ENCODE measurements at regions not wholly inside any gene's neighbourhood (a gene's known extent, or its start where the extent isn't known, plus 50 kb on each side); places are given as distances from the start of the nearest gene placed in this dataset.

DNA sequence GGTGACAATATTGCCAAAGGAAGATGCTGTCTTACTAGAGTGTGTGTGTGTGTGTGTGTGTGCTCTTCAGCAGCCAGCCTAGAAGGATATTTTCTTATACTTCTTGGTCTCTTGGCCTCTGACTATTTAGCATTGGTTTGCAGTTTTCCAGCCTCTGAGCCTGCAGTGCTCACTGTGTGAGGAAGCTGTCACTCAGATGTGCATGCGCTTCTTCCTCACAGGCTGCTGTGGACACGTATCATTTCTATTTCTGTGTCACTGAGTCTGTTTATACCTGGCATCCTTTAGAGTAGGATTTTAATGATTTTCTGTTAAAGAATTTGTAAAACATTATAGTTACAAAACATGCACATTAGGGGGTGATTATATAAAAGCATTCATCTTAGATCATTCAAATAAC is 83.3 kb downstream of the ALDH8A1 start:
- no peak for TF ChIP-seq POLR2A (IDR thresholded peaks at IDR 0.05)
- TF ChIP-seq, protein P1, sequence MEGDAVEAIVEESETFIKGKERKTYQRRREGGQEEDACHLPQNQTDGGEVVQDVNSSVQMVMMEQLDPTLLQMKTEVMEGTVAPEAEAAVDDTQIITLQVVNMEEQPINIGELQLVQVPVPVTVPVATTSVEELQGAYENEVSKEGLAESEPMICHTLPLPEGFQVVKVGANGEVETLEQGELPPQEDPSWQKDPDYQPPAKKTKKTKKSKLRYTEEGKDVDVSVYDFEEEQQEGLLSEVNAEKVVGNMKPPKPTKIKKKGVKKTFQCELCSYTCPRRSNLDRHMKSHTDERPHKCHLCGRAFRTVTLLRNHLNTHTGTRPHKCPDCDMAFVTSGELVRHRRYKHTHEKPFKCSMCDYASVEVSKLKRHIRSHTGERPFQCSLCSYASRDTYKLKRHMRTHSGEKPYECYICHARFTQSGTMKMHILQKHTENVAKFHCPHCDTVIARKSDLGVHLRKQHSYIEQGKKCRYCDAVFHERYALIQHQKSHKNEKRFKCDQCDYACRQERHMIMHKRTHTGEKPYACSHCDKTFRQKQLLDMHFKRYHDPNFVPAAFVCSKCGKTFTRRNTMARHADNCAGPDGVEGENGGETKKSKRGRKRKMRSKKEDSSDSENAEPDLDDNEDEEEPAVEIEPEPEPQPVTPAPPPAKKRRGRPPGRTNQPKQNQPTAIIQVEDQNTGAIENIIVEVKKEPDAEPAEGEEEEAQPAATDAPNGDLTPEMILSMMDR (IDR thresholded peaks at IDR 0.05): no peak
- TF ChIP-seq EP300 (IDR thresholded peaks at IDR 0.05): no peak
- no peak for TF ChIP-seq POLR2AphosphoS5 (IDR thresholded peaks at IDR 0.05)
- H3K27me3 ChIP-seq: no peaks in the 10 kb centered on the region
- WGBS, 2 donors: 75 to 84% methylated on average over 2 of the region's 2 CpGs
- no peak overlapping the region for H3K4me3 ChIP-seq
- H3K4me1 ChIP-seq: no peaks in the 10 kb centered on the region
- H3K9me3 ChIP-seq: no peaks in the 10 kb centered on the region
- no peak for DNase-seq
- no peaks in the 10 kb centered on the region for H3K36me3 ChIP-seq
- intact Hi-C loops (cut with DNase I): no loop called here
- H3K27ac ChIP-seq: no peak overlapping the region

DNA sequence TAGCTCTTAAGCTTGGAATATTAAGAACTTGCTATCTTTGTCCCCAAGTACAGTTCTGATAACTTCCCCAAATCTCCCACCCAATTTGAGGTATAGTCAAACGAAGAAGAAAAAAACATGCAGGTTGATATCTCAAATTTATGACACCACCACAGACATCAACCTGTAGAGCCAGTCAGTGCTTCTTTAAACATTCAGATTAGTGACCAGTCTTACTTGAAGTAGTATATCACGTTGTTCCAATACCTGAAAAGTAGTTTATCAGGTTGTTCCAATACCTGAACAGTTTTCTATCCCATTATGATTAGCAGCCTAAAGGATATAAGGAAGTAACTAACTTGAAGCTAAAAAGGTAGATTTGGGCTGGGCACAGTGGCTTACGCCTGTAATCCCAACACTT is 85.3 kb downstream of the ALDH8A1 start:
- TF ChIP-seq, protein P1 (IDR thresholded peaks at IDR 0.05): no peak
- TF ChIP-seq POLR2AphosphoS5 (IDR thresholded peaks at IDR 0.05) (no peak), EP300 (IDR thresholded peaks at IDR 0.05) (no peak), POLR2A (IDR thresholded peaks at IDR 0.05) (no peak)
- no peaks in the 10 kb centered on the region for H3K4me1 ChIP-seq

DNA sequence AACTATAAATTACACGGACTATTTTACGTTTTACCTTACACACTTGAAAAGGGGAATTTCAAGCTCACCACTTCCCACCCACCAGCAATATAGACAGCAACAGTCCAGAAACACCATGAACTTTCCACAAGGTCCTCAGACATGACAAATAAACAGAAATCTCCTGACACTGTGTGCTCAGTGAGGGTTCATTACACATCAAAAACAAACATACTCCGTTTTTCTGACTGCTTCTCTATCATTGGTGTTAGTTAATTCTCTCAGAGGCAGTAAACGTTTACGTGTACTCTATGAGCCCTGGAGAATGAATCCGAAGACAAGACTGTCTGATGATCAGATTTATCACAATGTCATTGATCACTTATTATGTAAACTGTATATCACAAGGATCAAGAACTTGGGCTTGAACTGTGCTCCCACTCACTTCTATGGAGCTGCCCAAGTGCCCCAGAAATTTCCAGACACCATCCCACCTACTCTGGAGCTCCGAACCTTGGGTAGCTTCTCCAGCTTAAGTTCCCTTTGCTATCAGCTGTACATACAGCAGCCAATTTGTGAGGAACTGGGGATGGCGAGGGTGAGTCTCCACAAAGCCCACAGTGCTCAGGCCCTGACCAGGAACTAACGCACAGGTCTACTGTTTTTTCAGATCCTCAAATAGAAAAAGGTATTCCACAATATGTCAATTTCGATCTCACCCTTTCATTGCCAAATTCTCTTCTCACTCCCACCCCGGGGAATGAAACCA is 86.0 kb downstream of the ALDH8A1 start:
- no peak for DNase-seq
- no peaks in the 10 kb centered on the region for H3K4me1 ChIP-seq
- WGBS, 2 donors: 83 to 86% methylated on average over 11 of the region's 11 CpGs
- TF ChIP-seq, protein P1 (IDR thresholded peaks at IDR 0.05): no peak
- TF ChIP-seq POLR2A (IDR thresholded peaks at IDR 0.05): no peak
- TF ChIP-seq EP300 (IDR thresholded peaks at IDR 0.05): no peak
- TF ChIP-seq POLR2AphosphoS5 (IDR thresholded peaks at IDR 0.05): no peak
- H3K36me3 ChIP-seq: no peaks in the 10 kb centered on the region
- H3K27me3 ChIP-seq: no peaks in the 10 kb centered on the region
- H3K4me3 ChIP-seq: no peak overlapping the region
- intact Hi-C loops (cut with DNase I): no loop called here
- no peaks in the 10 kb centered on the region for H3K9me3 ChIP-seq
- no peak overlapping the region for H3K27ac ChIP-seq

More for the DNA sequence above, 85.3 kb downstream of the ALDH8A1 start:
- DNase-seq: no peak
- Histone ChIP-seq H3K36me3 (no peaks in the 10 kb centered on the region), H3K9me3 (no peaks in the 10 kb centered on the region), H3K27ac (no peak overlapping the region), H3K27me3 (no peaks in the 10 kb centered on the region), H3K4me3 (no peak overlapping the region)
- intact Hi-C loops (cut with DNase I): no loop called here
- WGBS, 2 donors: 54 to 78% methylated on average over 3 of the region's 3 CpGs

DNA sequence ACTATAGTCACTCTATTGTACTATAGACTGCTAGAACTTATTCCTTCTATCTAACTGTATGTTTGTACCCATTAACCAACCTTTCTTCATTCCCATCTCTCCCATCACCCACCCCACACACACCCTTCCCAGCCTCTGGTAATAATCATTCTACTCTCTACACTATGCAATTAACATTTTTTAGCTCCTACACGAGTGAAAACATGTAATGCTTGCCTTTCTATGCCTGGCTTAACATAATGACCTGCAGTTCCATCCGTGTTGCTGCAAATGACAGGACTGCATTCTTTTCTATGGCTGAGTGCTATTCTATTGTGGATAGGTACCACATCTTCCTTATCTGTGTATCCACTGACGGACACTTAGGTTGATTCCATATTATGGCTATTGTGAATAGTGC is 95.5 kb downstream of the ALDH8A1 start:
- intact Hi-C loops (cut with DNase I): no loop called here
- 14 to 67% methylated on average over 3 of the region's 3 CpGs for WGBS, 2 donors
- TF ChIP-seq EP300 (IDR thresholded peaks at IDR 0.05): no peak
- TF ChIP-seq POLR2A (IDR thresholded peaks at IDR 0.05): no peak
- TF ChIP-seq, protein P1 (IDR thresholded peaks at IDR 0.05): no peak
- no peak for TF ChIP-seq POLR2AphosphoS5 (IDR thresholded peaks at IDR 0.05)
- DNase-seq: no peak
- H3K36me3 ChIP-seq: no peaks in the 10 kb centered on the region
- no peaks in the 10 kb centered on the region for H3K4me1 ChIP-seq
- no peak overlapping the region for H3K4me3 ChIP-seq
- H3K27ac ChIP-seq: no peak overlapping the region
- no peaks in the 10 kb centered on the region for H3K27me3 ChIP-seq
- no peaks in the 10 kb centered on the region for H3K9me3 ChIP-seq
